Fibroblast of pulmonary artery (primary cell): ENCODE measurements at regions not wholly inside any gene's neighbourhood (a gene's known extent, or its start where the extent isn't known, plus 50 kb on each side); places are given as distances from the start of the nearest gene placed in this dataset.

Experiments used
- DNase-seq: peaks from one replicate; pipeline ENCODE4 v3.0.0-alpha.2; 2010; ENCODE audit warnings: low read depth
- H3K4me3 ChIP-seq: replicated peaks from 2 replicates; pipeline ENCODE4 v1.5.1; 2011; ENCODE audit warnings: low read depth, mild to moderate bottlenecking, control low read depth, low read length, moderate library complexity
- CTCF ChIP-seq: IDR thresholded peaks from 2 replicates; pipeline ENCODE4 v1.5.1; 2011; ENCODE audit warnings: mild to moderate bottlenecking, control low read depth, low read length, inconsistent platforms; ENCODE audit errors: missing control alignments

GRCh38 chr3:40908612-40909011 is 290.7 kb upstream of the CTNNB1 start:
- H3K4me3 ChIP-seq, result no peak overlapping the region
- DNase-seq, result no peak
- no peak for TF ChIP-seq CTCF

GRCh38 chr3:40911264-40911663 is 288.0 kb upstream of the CTNNB1 start:
- TF ChIP-seq CTCF, result no peak
- peak; percentile 6 for DNase-seq
- H3K4me3 ChIP-seq, result no peak overlapping the region

- no peak for DNase-seq
- no peak overlapping the region for H3K4me3 ChIP-seq
- TF ChIP-seq CTCF, result no peak
Observed at GRCh38 chr3:40911928-40912327, 287.4 kb upstream of the CTNNB1 start.

GRCh38 chr3:40912461-40912860 is 286.8 kb upstream of the CTNNB1 start:
- H3K4me3 ChIP-seq, result no peak overlapping the region
- DNase-seq, result no peak
- TF ChIP-seq CTCF, result no peak

- no peak for TF ChIP-seq CTCF
- DNase-seq, result no peak
- no peak overlapping the region for H3K4me3 ChIP-seq
Observed at GRCh38 chr3:40913192-40913591, 286.1 kb upstream of the CTNNB1 start.

GRCh38 chr3:40913641-40914040 is 285.7 kb upstream of the CTNNB1 start:
- H3K4me3 ChIP-seq, result no peak overlapping the region
- DNase-seq, result no peak
- TF ChIP-seq CTCF, result no peak

GRCh38 chr3:40914475-40914874 is 284.8 kb upstream of the CTNNB1 start:
- no peak for TF ChIP-seq CTCF
- no peak overlapping the region for H3K4me3 ChIP-seq

More at GRCh38 chr3:40914475-40914874, 284.8 kb upstream of the CTNNB1 start:
- DNase-seq, result no peak
